Ascending aorta (tissue), 2 donors: ENCODE measurements at regions not wholly inside any gene's neighbourhood (a gene's known extent, or its start where the extent isn't known, plus 50 kb on each side); places are given as distances from the start of the nearest gene placed in this dataset.

Source experiments
- DNase-seq, 2 donors: peaks; one replicate each; pipeline ENCODE4 v3.0.0-alpha.2; 2019; ENCODE audit warnings: low spot score in 2 of 2
- H3K27ac ChIP-seq, 2 donors: fragments of 200-600 bp; sonication (generic); one replicate each; pipeline ENCODE4 v1.5.1; 2016 to 2017; ENCODE audit warnings: mild to moderate bottlenecking in 1 of 2
- H3K27me3 ChIP-seq: fragments of 200-600 bp; sonication (generic); one replicate; pipeline ENCODE4 v1.5.1; 2017
- H3K36me3 ChIP-seq, 2 donors: fragments of 200-600 bp; sonication (generic); one replicate each; pipeline ENCODE4 v1.5.1; 2016
- H3K4me1 ChIP-seq, 2 donors: fragments of 200-600 bp; sonication (generic); one replicate each; pipeline ENCODE4 v1.5.1; 2016 to 2017; ENCODE audit warnings: mild to moderate bottlenecking in 1 of 2
- H3K4me3 ChIP-seq, 2 donors: fragments of 200-600 bp; sonication (generic); one replicate each; pipeline ENCODE4 v1.5.1; 2016 to 2017; ENCODE audit warnings: mild to moderate bottlenecking in 1 of 2
- H3K9me3 ChIP-seq, 2 donors: fragments of 200-600 bp; sonication (generic); one replicate each; pipeline ENCODE4 v1.5.1; 2016
- CTCF ChIP-seq, 3 experiments: fragments of 200-600 bp in 2 of 3; fragments of 450-650 bp in 1 of 3; sonication (generic) in 2 of 3; IDR thresholded peaks; one replicate each; pipeline ENCODE4 v1.5.1; 2016 to 2019; ENCODE audit warnings: antibody characterized with exemption in 3 of 3, mild to moderate bottlenecking in 1 of 3, moderate library complexity in 1 of 3
- intact Hi-C: fragments of 100-400 bp; cut with DNase I; formaldehyde crosslinking; loops from one replicate; pipeline ENCODE4 v1.15.1; 2023

- intact Hi-C loops = no loop called here
- no peak for TF ChIP-seq CTCF (IDR thresholded peaks at IDR 0.05)
- no peaks in the 10 kb centered on the region for H3K27me3 ChIP-seq
- no peaks in the 10 kb centered on the region for H3K36me3 ChIP-seq
- DNase-seq = no peak
- no peak overlapping the region for H3K27ac ChIP-seq
- H3K4me3 ChIP-seq = no peak overlapping the region
- no peaks in the 10 kb centered on the region for H3K4me1 ChIP-seq
- H3K9me3 ChIP-seq = no peaks in the 10 kb centered on the region
These were observed 87.2 kb upstream of the ZNF507 start for GRCh38 chr19:32258167-32258566.

GRCh38 chr19:32264568-32264967 is 80.8 kb upstream of the ZNF507 start:
- no peak for DNase-seq
- TF ChIP-seq CTCF (IDR thresholded peaks at IDR 0.05) = no peak
- Histone ChIP-seq H3K4me3 (no peak overlapping the region), H3K4me1 (no peaks in the 10 kb centered on the region), H3K9me3 (no peaks in the 10 kb centered on the region), H3K27me3 (no peaks in the 10 kb centered on the region), H3K36me3 (no peaks in the 10 kb centered on the region), H3K27ac (no peak overlapping the region)
- intact Hi-C loops = no loop called here

- H3K4me3 ChIP-seq = no peak overlapping the region
- no peaks in the 10 kb centered on the region for H3K9me3 ChIP-seq
- H3K36me3 ChIP-seq = no peaks in the 10 kb centered on the region
- no peak for DNase-seq
- H3K27me3 ChIP-seq = no peaks in the 10 kb centered on the region
- no peak overlapping the region for H3K27ac ChIP-seq
- H3K4me1 ChIP-seq = no peaks in the 10 kb centered on the region
- intact Hi-C loops = no loop called here
- TF ChIP-seq CTCF (IDR thresholded peaks at IDR 0.05) = no peak
These were observed 79.4 kb upstream of the ZNF507 start for GRCh38 chr19:32265995-32266394.

- DNase-seq = no peak
- Histone ChIP-seq H3K4me1 (no peaks in the 10 kb centered on the region), H3K27me3 (no peaks in the 10 kb centered on the region), H3K36me3 (no peaks in the 10 kb centered on the region), H3K27ac (no peak overlapping the region), H3K9me3 (no peaks in the 10 kb centered on the region), H3K4me3 (no peak overlapping the region)
- TF ChIP-seq CTCF (IDR thresholded peaks at IDR 0.05) = no peak
- intact Hi-C loops = no loop called here
These were observed 79.0 kb upstream of the ZNF507 start for GRCh38 chr19:32266460-32266859.

GRCh38 chr19:32268381-32268780 is 77.0 kb upstream of the ZNF507 start:
- H3K9me3 ChIP-seq = no peaks in the 10 kb centered on the region
- no peak overlapping the region for H3K27ac ChIP-seq
- TF ChIP-seq CTCF (IDR thresholded peaks at IDR 0.05) = no peak
- DNase-seq = no peak
- intact Hi-C loops = no loop called here
- H3K27me3 ChIP-seq = no peaks in the 10 kb centered on the region
- no peaks in the 10 kb centered on the region for H3K4me1 ChIP-seq
- no peak overlapping the region for H3K4me3 ChIP-seq
- no peaks in the 10 kb centered on the region for H3K36me3 ChIP-seq

- Histone ChIP-seq H3K9me3 (no peaks in the 10 kb centered on the region), H3K4me3 (no peak overlapping the region), H3K4me1 (no peaks in the 10 kb centered on the region), H3K27me3 (no peaks in the 10 kb centered on the region), H3K36me3 (no peaks in the 10 kb centered on the region), H3K27ac (no peak overlapping the region)
- TF ChIP-seq CTCF (IDR thresholded peaks at IDR 0.05) = no peak
- DNase-seq = no peak
- intact Hi-C loops = no loop called here
These were observed 75.6 kb upstream of the ZNF507 start for GRCh38 chr19:32269831-32270230.
